ENCODE measurements at regions not wholly inside any gene's neighbourhood (a gene's known extent, or its start where the extent isn't known, plus 50 kb on each side); places are given as distances from the start of the nearest gene placed in this dataset.
"Not testable (repeated sequence)": the region's sequence is repeated elsewhere in the genome, so short reads cannot be mapped to it uniquely, and the experiment has no call there.

GRCh38 chr1:121117298-121117611, 66.9 kb downstream of the FAM72B start:
- DNase-seq: not testable (repeated sequence)

- DNase-seq: not testable (repeated sequence)
Observed at GRCh38 chr1:121117622-121118479, 66.3 kb downstream of the FAM72B start.
